MCF 10A (cell line): ENCODE measurements at regions not wholly inside any gene's neighbourhood (a gene's known extent, or its start where the extent isn't known, plus 50 kb on each side); places are given as distances from the start of the nearest gene placed in this dataset.

Experiments
- BruUV-seq: library from RNA; stranded (reverse); fragments of 400-500 nt; replicated peaks from 2 replicates; lab custom pipeline; 2021; lab: Mats Ljungman, UMichigan
- CTCF ChIA-PET: fragments of 300-600 bp; sonication (Branson Sonifier 250); formaldehyde crosslinking; extraction: SDS; loops from one replicate; lab custom pipeline; 2021; ENCODE audit warnings: antibody characterized with exemption, inconsistent platforms; lab: Yijun Ruan, JAX
- POLR2A ChIA-PET: fragments of 300-600, 350-650 bp; sonication (Branson Sonifier 250); formaldehyde crosslinking; extraction: SDS; loops from one replicate; lab custom pipeline; 2020; ENCODE audit warnings: antibody characterized with exemption, inconsistent platforms; lab: Yijun Ruan, JAX
- DNase-seq: peaks from one replicate; pipeline ENCODE4 v3.0.0-alpha.2; 2018; ENCODE audit not compliant: unreplicated experiment
- H3K27ac Mint-ChIP-seq: one replicate; pipeline ENCODE4 v1.8.0; 2022; ENCODE audit warnings: mild to moderate bottlenecking, low read depth, mixed read lengths; ENCODE audit not compliant: unreplicated experiment
- H3K27me3 Mint-ChIP-seq: one replicate; pipeline ENCODE4 v1.8.0; 2022; ENCODE audit warnings: mixed read lengths; ENCODE audit not compliant: insufficient read depth, unreplicated experiment
- H3K36me3 Mint-ChIP-seq: one replicate; pipeline ENCODE4 v1.8.0; 2022; ENCODE audit warnings: mild to moderate bottlenecking, moderate library complexity, mixed read lengths; ENCODE audit not compliant: insufficient read depth, unreplicated experiment
- H3K4me1 Mint-ChIP-seq: one replicate; pipeline ENCODE4 v1.8.0; 2022; ENCODE audit warnings: mixed read lengths; ENCODE audit not compliant: insufficient read depth, unreplicated experiment
- H3K4me3 Mint-ChIP-seq: one replicate; pipeline ENCODE4 v1.8.0; 2022; ENCODE audit warnings: mild to moderate bottlenecking, moderate library complexity, mixed read lengths; ENCODE audit not compliant: unreplicated experiment
- H3K9me3 Mint-ChIP-seq: one replicate; pipeline ENCODE4 v1.8.0; 2022; ENCODE audit warnings: mixed read lengths; ENCODE audit not compliant: unreplicated experiment
- intact Hi-C: fragments of 100-400 bp; cut with micrococcal nuclease; formaldehyde crosslinking; loops from 2 replicates; pipeline ENCODE4 v1.14.1; 2022
- TF ChIP-seq, protein P1 (sequence below): fragments of 200-600 bp; IDR thresholded peaks from one replicate; pipeline ENCODE4 v1.8.0; 2022; ENCODE audit warnings: antibody characterized with exemption, mild to moderate bottlenecking; ENCODE audit not compliant: unreplicated experiment

DNA sequence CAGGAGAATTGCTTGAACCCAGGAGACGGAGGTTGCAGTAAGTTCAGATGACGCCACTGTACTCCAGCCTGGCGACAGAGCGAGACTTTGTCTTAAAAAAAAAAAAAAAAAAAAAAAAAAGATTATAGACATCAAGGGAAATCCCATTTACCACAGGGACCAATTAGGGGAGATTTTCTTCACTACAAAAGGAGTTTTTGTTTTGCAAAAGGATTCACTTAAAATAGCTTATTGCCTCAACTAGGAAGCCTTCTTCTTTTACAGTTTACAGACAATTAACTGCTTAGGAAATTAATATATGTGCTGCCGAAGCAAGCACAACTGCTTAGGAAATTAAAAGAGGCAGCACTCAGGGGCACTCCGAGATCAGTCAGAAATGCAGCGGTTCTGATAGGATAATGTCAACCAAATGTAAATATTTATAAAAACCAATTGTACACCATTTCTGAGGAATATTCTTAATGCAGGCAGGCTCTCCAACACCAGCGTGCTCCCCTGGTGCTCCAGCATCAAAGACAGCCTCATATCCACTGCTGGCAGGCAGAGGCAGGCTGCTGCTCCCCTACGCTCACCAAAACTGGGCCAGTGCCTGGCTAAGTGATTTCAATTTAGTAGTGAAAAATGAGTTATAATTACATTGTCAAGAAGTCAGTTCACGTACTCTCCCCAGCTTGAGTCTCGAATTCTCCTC, 107.9 kb upstream of the RAB4A start:
- Mint-ChIP-seq H3K36me3 (no peaks in the 10 kb centered on the region), H3K27ac (no peak overlapping the region), H3K4me3 (no peak overlapping the region), H3K9me3 (no peaks in the 10 kb centered on the region), H3K4me1 (no peaks in the 10 kb centered on the region), H3K27me3 (peaks cover 30% of the 10 kb centered on the region)
- TF ChIP-seq, protein P1, sequence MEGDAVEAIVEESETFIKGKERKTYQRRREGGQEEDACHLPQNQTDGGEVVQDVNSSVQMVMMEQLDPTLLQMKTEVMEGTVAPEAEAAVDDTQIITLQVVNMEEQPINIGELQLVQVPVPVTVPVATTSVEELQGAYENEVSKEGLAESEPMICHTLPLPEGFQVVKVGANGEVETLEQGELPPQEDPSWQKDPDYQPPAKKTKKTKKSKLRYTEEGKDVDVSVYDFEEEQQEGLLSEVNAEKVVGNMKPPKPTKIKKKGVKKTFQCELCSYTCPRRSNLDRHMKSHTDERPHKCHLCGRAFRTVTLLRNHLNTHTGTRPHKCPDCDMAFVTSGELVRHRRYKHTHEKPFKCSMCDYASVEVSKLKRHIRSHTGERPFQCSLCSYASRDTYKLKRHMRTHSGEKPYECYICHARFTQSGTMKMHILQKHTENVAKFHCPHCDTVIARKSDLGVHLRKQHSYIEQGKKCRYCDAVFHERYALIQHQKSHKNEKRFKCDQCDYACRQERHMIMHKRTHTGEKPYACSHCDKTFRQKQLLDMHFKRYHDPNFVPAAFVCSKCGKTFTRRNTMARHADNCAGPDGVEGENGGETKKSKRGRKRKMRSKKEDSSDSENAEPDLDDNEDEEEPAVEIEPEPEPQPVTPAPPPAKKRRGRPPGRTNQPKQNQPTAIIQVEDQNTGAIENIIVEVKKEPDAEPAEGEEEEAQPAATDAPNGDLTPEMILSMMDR: no peak
- ChIA-PET CTCF (interaction anchor here (0.7 to 2.7 kb wide), 3 partner anchors 64 to 428 kb away, joined by 3 to 15 read pairs (median 7); no protein-coding TSS in a partner anchor), POLR2A (interaction anchor here (2.3 kb wide), 1 partner anchor 10 kb away, joined by 6 read pairs; no protein-coding TSS in a partner anchor)
- intact Hi-C loops: no loop called here
- BruUV-seq: no TSS peak
- DNase-seq: no peak

DNA sequence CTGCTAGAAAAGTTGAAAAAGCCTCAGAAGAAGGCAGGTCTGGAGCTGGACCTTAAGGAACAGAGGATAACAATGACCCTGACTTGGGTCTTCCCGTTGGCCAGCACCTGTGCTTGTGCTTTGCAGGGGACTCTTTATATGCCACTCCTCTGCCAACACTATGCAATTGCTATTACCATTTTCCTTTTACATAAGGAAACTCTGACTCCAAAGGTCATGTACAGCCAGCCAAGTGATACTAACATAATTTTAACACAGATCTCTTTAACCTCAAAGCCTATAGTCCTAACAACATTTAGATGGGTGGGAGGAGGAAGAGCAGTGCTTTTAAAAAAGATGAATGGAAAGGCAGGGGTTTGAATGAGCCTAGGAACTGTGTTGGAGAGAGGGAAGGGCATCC, 106.6 kb upstream of the RAB4A start:
- Mint-ChIP-seq H3K9me3 (no peaks in the 10 kb centered on the region), H3K4me3 (no peak overlapping the region), H3K27ac (no peak overlapping the region), H3K36me3 (no peaks in the 10 kb centered on the region), H3K27me3 (peaks cover 34% of the 10 kb centered on the region), H3K4me1 (no peaks in the 10 kb centered on the region)
- ChIA-PET POLR2A (interaction anchor here (0.7 kb wide), 1 partner anchor 65 kb away, joined by 3 read pairs; no protein-coding TSS in a partner anchor), CTCF (no interaction called here)
- no TSS peak for BruUV-seq
- intact Hi-C loops: loop anchor here (2.0 kb wide), 1 partner anchor 62 kb away; no protein-coding TSS in a partner anchor
- TF ChIP-seq, protein P1: no peak
- no peak for DNase-seq

DNA sequence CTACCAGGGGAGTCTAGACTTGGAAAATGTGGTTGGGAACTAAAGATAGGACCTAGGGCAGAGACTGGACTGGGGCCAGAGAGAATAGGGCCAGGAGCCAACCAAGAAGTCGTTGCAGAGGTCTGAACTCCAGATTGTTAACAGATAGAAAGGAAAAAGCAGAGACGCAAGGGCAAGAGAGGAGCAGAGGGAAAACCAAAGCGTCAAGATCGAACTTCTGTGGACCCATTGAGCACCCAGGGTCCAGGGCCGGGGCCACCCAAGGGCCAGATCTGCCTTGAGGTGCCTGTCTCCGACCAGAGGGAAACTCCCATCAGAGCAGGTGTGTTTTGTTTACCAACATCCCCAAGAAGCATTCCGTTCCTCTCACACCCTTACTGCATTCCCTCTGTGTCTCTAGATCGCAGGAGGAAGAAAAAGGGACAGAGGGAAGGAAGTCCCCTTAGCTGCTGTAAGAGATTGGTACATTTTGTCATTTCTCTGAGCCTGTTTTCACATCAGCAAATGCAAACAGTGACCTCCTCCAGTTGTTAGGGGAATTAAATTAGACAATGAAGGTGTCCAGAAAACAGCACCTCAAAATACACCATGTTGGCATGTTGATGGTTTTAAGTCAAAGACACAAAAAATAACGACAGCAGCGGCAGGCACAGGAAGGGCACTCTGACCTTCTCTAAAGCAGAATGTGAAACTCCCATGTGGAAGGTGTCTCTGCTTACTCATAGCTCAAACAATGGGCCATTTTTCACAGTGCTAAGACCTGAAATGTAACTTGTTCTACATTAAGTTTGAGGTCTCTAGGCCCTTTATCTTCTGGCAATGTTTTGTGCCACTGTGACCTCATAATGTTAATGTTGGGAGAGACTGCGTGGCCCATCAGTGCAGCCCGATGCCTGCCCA, 105.8 kb upstream of the RAB4A start:
- no peaks in the 10 kb centered on the region for H3K36me3 Mint-ChIP-seq
- H3K9me3 Mint-ChIP-seq: no peaks in the 10 kb centered on the region
- H3K27ac Mint-ChIP-seq: no peak overlapping the region

More for the DNA sequence above, 105.8 kb upstream of the RAB4A start:
- TF ChIP-seq, protein P1: no peak
- DNase-seq: no peak
- ChIA-PET POLR2A (interaction anchor here (1.0 kb wide), 1 partner anchor 109 kb away, joined by 3 read pairs; no protein-coding TSS in a partner anchor), CTCF (interaction anchor here (0.7 to 1.3 kb wide), 2 partner anchors 60 to 90 kb away, joined by 3 read pairs; no protein-coding TSS in a partner anchor)
- H3K27me3 Mint-ChIP-seq: peaks cover 34% of the 10 kb centered on the region
- no peaks in the 10 kb centered on the region for H3K4me1 Mint-ChIP-seq
- intact Hi-C loops: loop anchor here (2.0 kb wide), 1 partner anchor 62 kb away; no protein-coding TSS in a partner anchor
- no TSS peak for BruUV-seq
- H3K4me3 Mint-ChIP-seq: no peak overlapping the region
